HepG2 (cell line): ENCODE measurements at regions not wholly inside any gene's neighbourhood (a gene's known extent, or its start where the extent isn't known, plus 50 kb on each side); places are given as distances from the start of the nearest gene placed in this dataset.

Experiments used
- ATAC-seq: fragments of 200-7000 bp; cut with Tn5 transposase; 3 replicates; pipeline ENCODE4 v1.9.1; 2020; ENCODE audit warnings: mild to moderate bottlenecking, moderate library complexity
- BruUV-seq: library from RNA; stranded (reverse); fragments of 400-500 nt; replicated peaks from 2 replicates; lab custom pipeline; 2021; lab: Mats Ljungman, UMichigan
- CTCF ChIA-PET: fragments of 300-600 bp; formaldehyde crosslinking; extraction: SDS; loops from one replicate; lab custom pipeline; 2021; ENCODE audit warnings: low total read pairs, inconsistent platforms, low intra/inter-chr PET ratio; lab: Yijun Ruan, JAX
- POLR2A ChIA-PET: fragments of 350-600 bp; sonication (Branson Sonifier 250); formaldehyde crosslinking; loops from one replicate; lab custom pipeline; 2020; ENCODE audit warnings: antibody characterized with exemption, inconsistent platforms; lab: Yijun Ruan, JAX
- DNase-seq: peaks from one replicate; pipeline ENCODE4 v3.0.0-alpha.2; 2015; ENCODE audit warnings: low spot score
- FAIRE-seq: peaks from 3 replicates; lab custom pipeline; 2011; peaks lifted over from hg19 to GRCh38; lab: Jason Lieb, UNC
- H2AFZ ChIP-seq: one replicate; pipeline ENCODE4 v1.6.1; 2011; ENCODE audit warnings: low read length, inconsistent platforms
- H3K27ac ChIP-seq: fragments of 300-600 bp; 3 replicates; pipeline ENCODE4 v1.8.0; 2011; ENCODE audit warnings: mixed run types, mild to moderate bottlenecking, mixed read lengths, low read length, inconsistent platforms; ENCODE audit not compliant: insufficient read depth; ENCODE audit errors: extremely low read length
- H3K27me3 ChIP-seq, 2 experiments: fragments of 200-600 bp in 1 of 2; 2 replicates in 1 of 2; 3 replicates in 1 of 2; pipeline versions ENCODE4 v1.6.0 to v1.8.0; 2011; ENCODE audit warnings: low read length in 2 of 2, mild to moderate bottlenecking in 2 of 2, moderate library complexity in 2 of 2, inconsistent platforms in 1 of 2; ENCODE audit not compliant: insufficient read depth in 2 of 2, control insufficient read depth in 1 of 2
- H3K36me3 ChIP-seq, 2 experiments: fragments of 200-600 bp in 1 of 2; replicated peaks in 1 of 2; 2 replicates in 1 of 2; 3 replicates in 1 of 2; pipeline versions ENCODE4 v1.5.1 to v1.8.0; 2011; ENCODE audit warnings: low read length in 2 of 2, inconsistent platforms in 1 of 2; ENCODE audit not compliant: insufficient read depth in 2 of 2, control insufficient read depth in 1 of 2
- H3K4me1 ChIP-seq: 2 replicates; pipeline ENCODE4 v1.5.1; 2012; ENCODE audit warnings: low read length, inconsistent platforms; ENCODE audit not compliant: insufficient read depth
- H3K4me2 ChIP-seq: 2 replicates; pipeline ENCODE4 v1.6.0; 2011; ENCODE audit warnings: low read depth, low read length, inconsistent platforms
- H3K4me3 ChIP-seq, 3 experiments: fragments of 200-600 bp in 1 of 3; sonication (generic), shearing (Covaris generic) in 1 of 3; replicated peaks in 1 of 3; 2 replicates each; pipeline ENCODE4 v1.5.1; 2011 to 2016; ENCODE audit warnings: low read length in 3 of 3, inconsistent platforms in 2 of 3, low read depth in 2 of 3, mild to moderate bottlenecking in 2 of 3, control low read depth in 1 of 3, mixed read lengths in 1 of 3; ENCODE audit not compliant: insufficient read depth in 1 of 3
- H3K79me2 ChIP-seq: one replicate; pipeline ENCODE4 v1.6.1; 2011; ENCODE audit warnings: low read length, inconsistent platforms; ENCODE audit not compliant: insufficient read depth
- H3K9ac ChIP-seq: 2 replicates; pipeline ENCODE4 v1.6.0; 2011; ENCODE audit warnings: mild to moderate bottlenecking, low read depth, low read length, inconsistent platforms; ENCODE audit not compliant: insufficient read depth
- H3K9me3 ChIP-seq: 2 replicates; pipeline ENCODE4 v1.5.1; 2012; ENCODE audit warnings: mild to moderate bottlenecking, low read length
- H4K20me1 ChIP-seq: 2 replicates; pipeline ENCODE4 v1.6.0; 2011; ENCODE audit warnings: inconsistent platforms, mild to moderate bottlenecking, low read length, moderate library complexity; ENCODE audit not compliant: insufficient read depth
- CTCF ChIP-seq: sonication (generic); formaldehyde crosslinking; IDR thresholded peaks from 2 replicates; pipeline ENCODE4 v1.5.0; 2020; ENCODE audit warnings: mild to moderate bottlenecking, missing genetic modification reagents, moderate library complexity
- TEF ChIP-seq: sonication (generic); formaldehyde crosslinking; IDR thresholded peaks from 2 replicates; pipeline ENCODE4 v1.5.0; 2020; ENCODE audit warnings: missing genetic modification reagents
- ZNF3 ChIP-seq: IDR thresholded peaks from 2 replicates; pipeline ENCODE4 v1.7.0; 2017; ENCODE audit warnings: inconsistent platforms
- ZSCAN21 ChIP-seq: sonication (generic); formaldehyde crosslinking; IDR thresholded peaks from 2 replicates; pipeline ENCODE4 v1.8.0; 2022; ENCODE audit warnings: mild to moderate bottlenecking, missing genetic modification reagents, moderate library complexity, borderline replicate concordance
- WGBS: methylation state at CpG from one replicate; pipeline ENCODE4 v1.1.6; 2017; ENCODE audit warnings: low lambda C conversion rate; 5-methylcytosine and 5-hydroxymethylcytosine counted together
- in situ Hi-C: cut with HindIII; loops from 2 replicates; pipeline ENCODE4 v1.10.0; 2017; ENCODE audit warnings: low pct_unique_long_range_greater_than_20kb; ENCODE audit not compliant: extremely low pct_ligation_motif_present
- intact Hi-C: fragments of 100-400 bp; cut with micrococcal nuclease; formaldehyde crosslinking; loops from one replicate; pipeline ENCODE4 v1.10.0; 2022; ENCODE audit not compliant: unreplicated experiment

GRCh38 chr4:112951362-112952312 is 97.8 kb upstream of the ANK2 start:
- no peak overlapping the region for H3K9ac ChIP-seq
- ChIA-PET CTCF (interaction anchor here (1.4 kb wide), 1 partner anchor 202 kb away, joined by 3 read pairs; no protein-coding TSS in a partner anchor), POLR2A (no interaction called here)
- DNase-seq (peak; percentile 9), FAIRE-seq (peak; percentile 66), ATAC-seq (no peak)
- BruUV-seq: no TSS peak
- H4K20me1 ChIP-seq: no peaks in the 10 kb centered on the region
- no peak overlapping the region for H3K27ac ChIP-seq
- no peak overlapping the region for H2AFZ ChIP-seq
- no peaks in the 10 kb centered on the region for H3K79me2 ChIP-seq
- no peaks in the 10 kb centered on the region for H3K36me3 ChIP-seq
- TF ChIP-seq CTCF (peak; percentile 16; the same call in 1 of the 2 replicates), TEF (CRISPR knock-in tag) (no peak), ZNF3 (CRISPR knock-in tag) (no peak), ZSCAN21 (CRISPR knock-in tag) (no peak)
- intact Hi-C loops (loop anchor here (5.0 kb wide), 1 partner anchor 141 kb away; no protein-coding TSS in a partner anchor), in situ Hi-C loops (no loop called here)
- no peaks in the 10 kb centered on the region for H3K4me1 ChIP-seq
- 16% methylated on average over 6 of the region's 6 CpGs for WGBS
- H3K4me3 ChIP-seq: no peak overlapping the region
- H3K4me2 ChIP-seq: no peak overlapping the region
- no peaks in the 10 kb centered on the region for H3K27me3 ChIP-seq
- H3K9me3 ChIP-seq: no peaks in the 10 kb centered on the region
